ENCODE measurements at regions not wholly inside any gene's neighbourhood (a gene's known extent, or its start where the extent isn't known, plus 50 kb on each side); places are given as distances from the start of the nearest gene placed in this dataset.

DNA sequence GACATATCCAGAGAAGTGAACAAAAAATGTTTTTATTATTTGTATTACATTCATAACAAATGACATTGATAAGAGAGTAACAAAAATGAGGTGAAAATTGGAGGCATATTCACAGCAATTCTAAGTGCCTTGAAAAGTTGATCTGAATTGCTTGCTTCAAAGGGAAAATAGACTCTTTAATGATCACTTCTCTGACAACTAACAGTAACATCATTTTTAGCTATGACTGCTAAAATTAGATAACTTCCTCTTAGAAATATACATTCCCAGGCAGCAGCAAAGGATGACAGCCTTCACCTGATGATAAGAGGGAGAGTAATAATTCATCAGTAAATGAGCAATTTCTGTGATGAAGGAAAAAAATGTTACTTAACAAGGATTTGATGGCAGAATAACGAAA, 472.5 kb downstream of the PCDH10 start:
- DNase-seq: no peak
- Histone ChIP-seq H2BK5ac (ENCODE audit: low read depth, low read length, poor library complexity) (no peak overlapping the region), H3K18ac (ENCODE audit: low read length) (no peak overlapping the region), H2BK120ac (ENCODE audit: insufficient read depth, low read length, poor library complexity) (no peak overlapping the region), H2BK12ac (ENCODE audit: low read length) (no peak overlapping the region), H3K14ac (ENCODE audit: low read length) (no peak overlapping the region), H4K12ac (ENCODE audit: low read depth, low read length) (no peak overlapping the region), H2AFZ (ENCODE audit: insufficient read depth, low read length, poor library complexity) (no peak overlapping the region), H3K9me3 (ENCODE audit: insufficient read depth, low read depth, low read length) (no peaks in the 10 kb centered on the region), H3K36me3 (ENCODE audit: control insufficient read depth in 1 of 2, insufficient read depth in 2 of 2, low read length in 2 of 2) (no peaks in the 10 kb centered on the region), H3K27ac (ENCODE audit: low read depth, low read length) (no peak overlapping the region), H3K4me1 (ENCODE audit: control insufficient read depth in 1 of 2, insufficient read depth in 2 of 2, low read length in 2 of 2) (no peaks in the 10 kb centered on the region), H3K9ac (ENCODE audit: low read length) (no peak overlapping the region), H4K8ac (ENCODE audit: low read depth, low read length) (no peak overlapping the region), H3K79me2 (ENCODE audit: control insufficient read depth, insufficient read depth, low read length, poor library complexity) (no peaks in the 10 kb centered on the region), H3K79me1 (ENCODE audit: low read length) (no peaks in the 10 kb centered on the region), H2AK5ac (ENCODE audit: low read length) (no peak overlapping the region), H3K23ac (ENCODE audit: low read length) (no peak overlapping the region), H4K91ac (ENCODE audit: low read depth, low read length) (no peak overlapping the region), H3K4me2 (ENCODE audit: low read length) (no peak overlapping the region), H3K27me3 (ENCODE audit: insufficient read depth, low read length) (no peaks in the 10 kb centered on the region), H3K4me3 (ENCODE audit: low read depth, low read length) (no peak overlapping the region), H3K4ac (ENCODE audit: low read depth, low read length) (no peak overlapping the region)
- WGBS (ENCODE audit: extremely low coverage, insufficient coverage, insufficient read length): no CpG with 5 or more reads among the region's 1 CpG

DNA sequence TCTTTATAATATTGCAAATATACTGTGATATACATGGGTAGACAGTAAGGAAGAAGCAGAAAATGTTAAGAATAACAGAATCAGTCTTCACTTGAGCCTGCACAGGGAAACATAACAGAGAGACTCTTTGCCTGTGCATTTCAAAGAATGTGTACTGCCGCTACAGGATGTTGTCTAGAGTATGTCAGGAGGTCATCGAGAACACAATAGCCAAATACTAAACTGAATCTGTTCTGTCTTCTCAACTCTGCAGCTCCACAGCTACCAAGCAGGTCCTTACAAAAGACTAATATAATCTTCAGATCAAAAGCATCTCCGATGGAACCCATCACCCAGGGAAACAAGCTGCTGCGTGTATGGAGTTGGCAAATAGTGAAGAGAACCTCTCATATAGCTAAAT, 471.5 kb downstream of the PCDH10 start:
- H4K91ac ChIP-seq (ENCODE audit: low read depth, low read length): no peak overlapping the region
- no peaks in the 10 kb centered on the region for H3K27me3 ChIP-seq (ENCODE audit: insufficient read depth, low read length)
- no peak overlapping the region for H3K9ac ChIP-seq (ENCODE audit: low read length)
- H3K4me3 ChIP-seq (ENCODE audit: low read depth, low read length): no peak overlapping the region
- no peak overlapping the region for H3K4ac ChIP-seq (ENCODE audit: low read depth, low read length)
- H2AFZ ChIP-seq (ENCODE audit: insufficient read depth, low read length, poor library complexity): no peak overlapping the region
- no peak overlapping the region for H2BK120ac ChIP-seq (ENCODE audit: insufficient read depth, low read length, poor library complexity)
- H3K79me2 ChIP-seq (ENCODE audit: control insufficient read depth, insufficient read depth, low read length, poor library complexity): no peaks in the 10 kb centered on the region
- no peak overlapping the region for H2AK5ac ChIP-seq (ENCODE audit: low read length)
- H2BK5ac ChIP-seq (ENCODE audit: low read depth, low read length, poor library complexity): no peak overlapping the region
- no peak overlapping the region for H2BK12ac ChIP-seq (ENCODE audit: low read length)
- no peak overlapping the region for H3K4me2 ChIP-seq (ENCODE audit: low read length)
- H3K27ac ChIP-seq (ENCODE audit: low read depth, low read length): no peak overlapping the region
- no peak for DNase-seq
- no peak overlapping the region for H4K8ac ChIP-seq (ENCODE audit: low read depth, low read length)
- H3K9me3 ChIP-seq (ENCODE audit: insufficient read depth, low read depth, low read length): no peaks in the 10 kb centered on the region
- H3K18ac ChIP-seq (ENCODE audit: low read length): no peak overlapping the region
- H3K4me1 ChIP-seq (ENCODE audit: control insufficient read depth in 1 of 2, insufficient read depth in 2 of 2, low read length in 2 of 2): no peaks in the 10 kb centered on the region
- WGBS (ENCODE audit: extremely low coverage, insufficient coverage, insufficient read length): no CpG with 5 or more reads among the region's 4 CpGs
- no peak overlapping the region for H3K14ac ChIP-seq (ENCODE audit: low read length)
- no peak overlapping the region for H4K12ac ChIP-seq (ENCODE audit: low read depth, low read length)
- no peaks in the 10 kb centered on the region for H3K79me1 ChIP-seq (ENCODE audit: low read length)
- H3K36me3 ChIP-seq (ENCODE audit: control insufficient read depth in 1 of 2, insufficient read depth in 2 of 2, low read length in 2 of 2): no peaks in the 10 kb centered on the region
- no peak overlapping the region for H3K23ac ChIP-seq (ENCODE audit: low read length)

DNA sequence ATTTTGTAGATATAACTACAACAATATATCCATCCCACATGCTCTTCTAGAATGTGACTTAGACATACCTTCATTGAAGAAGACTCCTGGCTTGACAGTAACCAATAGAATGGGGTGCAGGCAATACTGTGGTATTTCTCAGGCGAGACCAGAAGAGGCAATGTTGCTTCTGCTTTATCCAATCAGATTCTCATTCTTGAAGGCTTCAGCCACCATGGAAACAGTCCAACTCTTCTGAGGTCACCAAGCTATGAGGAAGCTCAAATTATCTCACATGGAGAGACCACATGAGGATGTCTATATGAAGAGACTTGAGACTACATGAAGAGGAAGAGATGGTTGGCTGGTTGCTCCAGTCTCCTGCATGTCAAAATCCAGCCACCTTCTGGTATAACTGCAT, 469.9 kb downstream of the PCDH10 start:
- Histone ChIP-seq H3K4ac (ENCODE audit: low read depth, low read length) (no peak overlapping the region), H4K8ac (ENCODE audit: low read depth, low read length) (no peak overlapping the region), H3K9ac (ENCODE audit: low read length) (no peak overlapping the region), H4K12ac (ENCODE audit: low read depth, low read length) (no peak overlapping the region), H2BK12ac (ENCODE audit: low read length) (no peak overlapping the region), H3K9me3 (ENCODE audit: insufficient read depth, low read depth, low read length) (no peaks in the 10 kb centered on the region), H3K36me3 (ENCODE audit: control insufficient read depth in 1 of 2, insufficient read depth in 2 of 2, low read length in 2 of 2) (no peaks in the 10 kb centered on the region), H2BK5ac (ENCODE audit: low read depth, low read length, poor library complexity) (no peak overlapping the region), H3K79me1 (ENCODE audit: low read length) (no peaks in the 10 kb centered on the region), H3K18ac (ENCODE audit: low read length) (no peak overlapping the region), H2AFZ (ENCODE audit: insufficient read depth, low read length, poor library complexity) (no peak overlapping the region), H3K4me2 (ENCODE audit: low read length) (no peak overlapping the region), H3K23ac (ENCODE audit: low read length) (no peak overlapping the region), H3K4me3 (ENCODE audit: low read depth, low read length) (no peak overlapping the region), H3K4me1 (ENCODE audit: control insufficient read depth in 1 of 2, insufficient read depth in 2 of 2, low read length in 2 of 2) (no peaks in the 10 kb centered on the region), H4K91ac (ENCODE audit: low read depth, low read length) (no peak overlapping the region), H2AK5ac (ENCODE audit: low read length) (no peak overlapping the region), H2BK120ac (ENCODE audit: insufficient read depth, low read length, poor library complexity) (no peak overlapping the region), H3K27me3 (ENCODE audit: insufficient read depth, low read length) (no peaks in the 10 kb centered on the region), H3K27ac (ENCODE audit: low read depth, low read length) (no peak overlapping the region), H3K14ac (ENCODE audit: low read length) (no peak overlapping the region), H3K79me2 (ENCODE audit: control insufficient read depth, insufficient read depth, low read length, poor library complexity) (no peaks in the 10 kb centered on the region)
- no CpG with 5 or more reads among the region's 1 CpG for WGBS (ENCODE audit: extremely low coverage, insufficient coverage, insufficient read length)
- no peak for DNase-seq

DNA sequence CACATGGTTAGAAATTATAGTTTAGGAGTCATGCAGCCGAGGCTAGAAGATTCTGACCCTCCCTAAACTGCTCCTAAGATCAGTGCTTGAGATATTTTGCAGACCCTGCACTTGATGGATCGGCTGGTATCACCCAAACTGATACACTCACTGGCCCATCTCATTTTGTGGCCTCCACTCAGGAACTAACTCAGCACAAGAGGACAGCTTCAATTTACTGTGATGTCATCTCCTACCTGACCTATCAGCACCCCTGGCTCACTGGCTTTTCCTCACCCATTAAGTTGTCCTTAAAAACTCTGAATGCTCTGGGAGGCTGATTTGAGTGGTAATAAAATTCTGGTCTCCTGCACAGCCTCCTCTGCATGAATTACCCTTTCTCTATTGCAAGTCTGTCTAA, 450.9 kb downstream of the PCDH10 start:
- Histone ChIP-seq H4K8ac (ENCODE audit: low read depth, low read length) (no peak overlapping the region), H3K9me3 (ENCODE audit: insufficient read depth, low read depth, low read length) (no peaks in the 10 kb centered on the region), H3K36me3 (ENCODE audit: control insufficient read depth in 1 of 2, insufficient read depth in 2 of 2, low read length in 2 of 2) (no peaks in the 10 kb centered on the region), H2AFZ (ENCODE audit: insufficient read depth, low read length, poor library complexity) (no peak overlapping the region), H3K18ac (ENCODE audit: low read length) (no peak overlapping the region), H3K27ac (ENCODE audit: low read depth, low read length) (no peak overlapping the region), H3K79me2 (ENCODE audit: control insufficient read depth, insufficient read depth, low read length, poor library complexity) (no peaks in the 10 kb centered on the region), H2AK5ac (ENCODE audit: low read length) (no peak overlapping the region), H3K4ac (ENCODE audit: low read depth, low read length) (no peak overlapping the region), H4K12ac (ENCODE audit: low read depth, low read length) (no peak overlapping the region), H3K27me3 (ENCODE audit: insufficient read depth, low read length) (no peaks in the 10 kb centered on the region), H3K4me1 (ENCODE audit: control insufficient read depth in 1 of 2, insufficient read depth in 2 of 2, low read length in 2 of 2) (no peaks in the 10 kb centered on the region), H3K4me3 (ENCODE audit: low read depth, low read length) (no peak overlapping the region), H3K14ac (ENCODE audit: low read length) (no peak overlapping the region), H2BK5ac (ENCODE audit: low read depth, low read length, poor library complexity) (no peak overlapping the region), H3K9ac (ENCODE audit: low read length) (no peak overlapping the region), H2BK120ac (ENCODE audit: insufficient read depth, low read length, poor library complexity) (no peak overlapping the region), H4K91ac (ENCODE audit: low read depth, low read length) (no peak overlapping the region), H3K4me2 (ENCODE audit: low read length) (no peak overlapping the region), H3K79me1 (ENCODE audit: low read length) (no peaks in the 10 kb centered on the region), H2BK12ac (ENCODE audit: low read length) (no peak overlapping the region), H3K23ac (ENCODE audit: low read length) (no peak overlapping the region)
- WGBS (ENCODE audit: extremely low coverage, insufficient coverage, insufficient read length): no CpG with 5 or more reads among the region's 2 CpGs
- DNase-seq: no peak
